HEK293 (cell line): ENCODE measurements at regions not wholly inside any gene's neighbourhood (a gene's known extent, or its start where the extent isn't known, plus 50 kb on each side); places are given as distances from the start of the nearest gene placed in this dataset.

Source experiments
- CTCF ChIA-PET: fragments of 350-600 bp; formaldehyde crosslinking; extraction: SDS; loops from one replicate; lab custom pipeline; 2021; ENCODE audit warnings: antibody characterized with exemption; lab: Yijun Ruan, JAX
- POLR2A ChIA-PET: fragments of 300-600 bp; formaldehyde crosslinking; extraction: SDS; loops from one replicate; lab custom pipeline; 2020; ENCODE audit warnings: antibody characterized with exemption, inconsistent platforms; lab: Yijun Ruan, JAX
- H3K27ac ChIP-seq: fragments of 200-500 bp; sonication (Bioruptor generic); 2 replicates; pipeline ENCODE4 v1.5.1; 2014; ENCODE audit warnings: low read depth, low read length, control low read depth, inconsistent platforms; ENCODE audit errors: extremely low read depth
- H3K36me3 ChIP-seq, 2 experiments: fragments of 200-500 bp in 1 of 2; sonication (Bioruptor generic) in 1 of 2; 1 replicate in 1 of 2; 2 replicates in 1 of 2; pipeline ENCODE4 v1.5.1; 2014 to 2017; ENCODE audit warnings: inconsistent platforms in 2 of 2, low read length in 2 of 2; ENCODE audit not compliant: control insufficient read depth in 2 of 2, insufficient read depth in 1 of 2
- H3K4me1 ChIP-seq: fragments of 200-500 bp; sonication (Bioruptor generic); 2 replicates; pipeline ENCODE4 v1.5.1; 2014; ENCODE audit warnings: mild to moderate bottlenecking, low read length, inconsistent platforms; ENCODE audit not compliant: control insufficient read depth, insufficient read depth
- H3K4me3 ChIP-seq: 2 replicates; pipeline ENCODE4 v1.5.1; 2011; ENCODE audit warnings: low read depth, mild to moderate bottlenecking, control low read depth, low read length, moderate library complexity
- H3K9me3 ChIP-seq: fragments of 200-500 bp; sonication (Bioruptor generic); 2 replicates; pipeline ENCODE4 v1.5.1; 2014; ENCODE audit warnings: low read depth, low read length, inconsistent platforms; ENCODE audit not compliant: control insufficient read depth, insufficient read depth
- ATF2 ChIP-seq: fragments of 450-650 bp; formaldehyde crosslinking; IDR thresholded peaks from 2 replicates; pipeline ENCODE4 v1.5.1; 2016; ENCODE audit warnings: missing biosample characterization, missing genetic modification characterization, low read depth
- GLI4 ChIP-seq: fragments of 450-650 bp; formaldehyde crosslinking; IDR thresholded peaks from 2 replicates; pipeline ENCODE4 v1.5.1; 2016; ENCODE audit warnings: missing biosample characterization, missing genetic modification characterization
- GLIS1 ChIP-seq: fragments of 450-650 bp; formaldehyde crosslinking; IDR thresholded peaks from 2 replicates; pipeline ENCODE4 v1.5.1; 2016; ENCODE audit warnings: missing biosample characterization, missing genetic modification characterization
- HOXC10 ChIP-seq: sonication (generic); formaldehyde crosslinking; IDR thresholded peaks from 2 replicates; pipeline ENCODE4 v1.8.1; 2023; ENCODE audit warnings: mild to moderate bottlenecking, missing genetic modification reagents
- KLF9 ChIP-seq: fragments of 450-650 bp; formaldehyde crosslinking; IDR thresholded peaks from 2 replicates; pipeline ENCODE4 v1.5.1; 2016; ENCODE audit warnings: missing biosample characterization, missing genetic modification characterization, low read depth
- MYNN ChIP-seq: fragments of 450-650 bp; formaldehyde crosslinking; IDR thresholded peaks from 2 replicates; pipeline ENCODE4 v1.5.1; 2016; ENCODE audit warnings: missing biosample characterization, missing genetic modification characterization, borderline replicate concordance
- MZF1 ChIP-seq: fragments of 450-650 bp; formaldehyde crosslinking; IDR thresholded peaks from 2 replicates; pipeline ENCODE4 v1.5.1; 2017; ENCODE audit warnings: missing biosample characterization, missing genetic modification characterization, borderline replicate concordance
- PBX3 ChIP-seq: sonication (generic); formaldehyde crosslinking; IDR thresholded peaks from 2 replicates; pipeline ENCODE4 v1.8.1; 2022; ENCODE audit warnings: mild to moderate bottlenecking, moderate library complexity, missing genetic modification reagents
- SCRT1 ChIP-seq: fragments of 450-650 bp; formaldehyde crosslinking; IDR thresholded peaks from 2 replicates; pipeline ENCODE4 v1.5.1; 2016; ENCODE audit warnings: missing biosample characterization, missing genetic modification characterization, borderline replicate concordance
- ZBTB21 ChIP-seq: fragments of 450-650 bp; formaldehyde crosslinking; IDR thresholded peaks from 2 replicates; pipeline ENCODE4 v1.5.1; 2017; ENCODE audit warnings: missing biosample characterization, missing genetic modification characterization
- ZNF146 ChIP-seq: fragments of 450-650 bp; formaldehyde crosslinking; IDR thresholded peaks from 2 replicates; pipeline ENCODE4 v1.5.1; 2016; ENCODE audit warnings: missing biosample characterization, missing genetic modification characterization
- ZNF274 ChIP-seq, 2 experiments: fragments of 200-500 bp in 1 of 2; fragments of 450-650 bp in 1 of 2; sonication (Bioruptor generic) in 1 of 2; formaldehyde crosslinking in 1 of 2; IDR thresholded peaks; 2 replicates each; pipeline versions ENCODE4 v1.5.1 to v1.6.1; 2014 to 2016; ENCODE audit warnings: borderline replicate concordance in 1 of 2, inconsistent platforms in 1 of 2, low read length in 1 of 2, missing biosample characterization in 1 of 2, missing genetic modification characterization in 1 of 2
- ZNF292 ChIP-seq: fragments of 450-650 bp; formaldehyde crosslinking; IDR thresholded peaks from 2 replicates; pipeline ENCODE4 v1.5.1; 2016; ENCODE audit warnings: low read depth, missing biosample characterization, missing genetic modification characterization, borderline replicate concordance
- ZNF544 ChIP-seq: fragments of 450-650 bp; formaldehyde crosslinking; IDR thresholded peaks from 2 replicates; pipeline ENCODE4 v1.5.0; 2017; ENCODE audit warnings: missing biosample characterization, missing genetic modification characterization
- ZNF707 ChIP-seq: fragments of 450-650 bp; formaldehyde crosslinking; IDR thresholded peaks from 2 replicates; pipeline ENCODE4 v1.5.1; 2016; ENCODE audit warnings: missing biosample characterization, missing genetic modification characterization
- ZNF776 ChIP-seq: fragments of 450-650 bp; formaldehyde crosslinking; IDR thresholded peaks from 2 replicates; pipeline ENCODE4 v1.5.0; 2017; ENCODE audit warnings: missing biosample characterization, missing genetic modification characterization, borderline replicate concordance
- ZNF843 ChIP-seq: fragments of 450-650 bp; formaldehyde crosslinking; IDR thresholded peaks from 2 replicates; pipeline ENCODE4 v1.5.1; 2016; ENCODE audit warnings: missing biosample characterization, missing genetic modification characterization
- TF ChIP-seq, protein P1 (sequence below): fragments of 450-650 bp; formaldehyde crosslinking; optimal IDR thresholded peaks from 2 replicates; pipeline ENCODE3; 2016; ENCODE audit warnings: missing biosample characterization, mild to moderate bottlenecking, missing genetic modification characterization
- TF ChIP-seq, protein P2 (sequence below): fragments of 450-650 bp; formaldehyde crosslinking; IDR thresholded peaks from 2 replicates; pipeline ENCODE4 v1.5.1; 2016; ENCODE audit warnings: missing biosample characterization, missing genetic modification characterization, borderline replicate concordance
- TF ChIP-seq, protein P3 (sequence below): fragments of 450-650 bp; formaldehyde crosslinking; IDR thresholded peaks from 2 replicates; pipeline ENCODE4 v1.5.1; 2016; ENCODE audit warnings: missing biosample characterization, missing genetic modification characterization

DNA sequence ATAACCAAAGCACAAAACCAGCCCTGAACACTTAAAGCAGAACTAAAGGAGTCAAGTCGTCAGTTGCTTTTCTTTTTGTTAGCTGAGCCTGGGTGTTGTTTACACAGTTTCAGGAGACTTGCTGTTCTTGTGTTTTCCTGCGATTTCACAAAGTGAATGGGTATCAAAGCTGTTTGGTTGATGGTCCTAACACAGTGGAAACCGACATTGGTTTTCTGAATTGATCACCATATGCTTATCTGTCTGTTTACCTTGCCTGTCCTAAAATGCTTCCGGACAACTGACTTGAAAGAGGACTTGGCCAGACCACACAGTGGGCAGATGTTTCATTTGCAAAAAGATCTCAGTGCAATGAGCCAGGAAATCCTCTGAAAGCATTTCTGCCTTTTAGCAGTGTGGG, 676.4 kb downstream of the PRELID2 start:
- ChIA-PET CTCF (no interaction called here), POLR2A (no interaction called here)
- H3K27ac ChIP-seq = no peak overlapping the region
- no peak overlapping the region for H3K4me3 ChIP-seq
- no peaks in the 10 kb centered on the region for H3K4me1 ChIP-seq
- H3K9me3 ChIP-seq = no peaks in the 10 kb centered on the region
- H3K36me3 ChIP-seq = no peaks in the 10 kb centered on the region
- TF ChIP-seq ZNF146 (tag by site-specific recombination) = no peak
- TF ChIP-seq, protein P1, sequence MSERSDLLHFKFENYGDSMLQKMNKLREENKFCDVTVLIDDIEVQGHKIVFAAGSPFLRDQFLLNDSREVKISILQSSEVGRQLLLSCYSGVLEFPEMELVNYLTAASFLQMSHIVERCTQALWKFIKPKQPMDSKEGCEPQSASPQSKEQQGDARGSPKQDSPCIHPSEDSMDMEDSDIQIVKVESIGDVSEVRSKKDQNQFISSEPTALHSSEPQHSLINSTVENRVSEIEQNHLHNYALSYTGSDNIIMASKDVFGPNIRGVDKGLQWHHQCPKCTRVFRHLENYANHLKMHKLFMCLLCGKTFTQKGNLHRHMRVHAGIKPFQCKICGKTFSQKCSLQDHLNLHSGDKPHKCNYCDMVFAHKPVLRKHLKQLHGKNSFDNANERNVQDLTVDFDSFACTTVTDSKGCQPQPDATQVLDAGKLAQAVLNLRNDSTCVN = no peak

- TF ChIP-seq ZNF146 (tag by site-specific recombination) (no peak), PBX3 (CRISPR knock-in tag) (no peak), GLI4 (no peak), ZNF843 (tag by site-specific recombination) (no peak), GLIS1 (tag by site-specific recombination) (no peak), ZNF292 (tag by site-specific recombination) (no peak), MZF1 (tag by site-specific recombination) (no peak), SCRT1 (tag by site-specific recombination) (no peak), ZNF544 (tag by site-specific recombination) (no peak), HOXC10 (CRISPR knock-in tag) (no peak), ZNF776 (tag by site-specific recombination) (no peak), MYNN (tag by site-specific recombination) (no peak)
- no peak overlapping the region for H3K27ac ChIP-seq
- H3K9me3 ChIP-seq = no peaks in the 10 kb centered on the region
- POLR2A ChIA-PET = no interaction called here
- no peak overlapping the region for H3K4me3 ChIP-seq
- no peaks in the 10 kb centered on the region for H3K4me1 ChIP-seq
- H3K36me3 ChIP-seq = no peaks in the 10 kb centered on the region
- CTCF ChIA-PET = no interaction called here
These were observed 677.3 kb downstream of the PRELID2 start for GRCh38 chr5:145157841-145158240.

- CTCF ChIA-PET = no interaction called here
- POLR2A ChIA-PET = no interaction called here
- Histone ChIP-seq H3K36me3 (no peaks in the 10 kb centered on the region), H3K4me3 (no peak overlapping the region), H3K27ac (no peak overlapping the region), H3K9me3 (no peaks in the 10 kb centered on the region), H3K4me1 (no peaks in the 10 kb centered on the region)
- TF ChIP-seq GLI4 = no peak
- TF ChIP-seq ZNF707 = no peak
These were observed 693.6 kb downstream of the PRELID2 start for GRCh38 chr5:145141534-145141933.

- POLR2A ChIA-PET = no interaction called here
- no peaks in the 10 kb centered on the region for H3K36me3 ChIP-seq
- no peak overlapping the region for H3K27ac ChIP-seq
- H3K4me3 ChIP-seq = no peak overlapping the region
- H3K4me1 ChIP-seq = no peaks in the 10 kb centered on the region
- CTCF ChIA-PET = no interaction called here
- H3K9me3 ChIP-seq = no peaks in the 10 kb centered on the region
- TF ChIP-seq ATF2 (tag by site-specific recombination) (no peak), KLF9 (tag by site-specific recombination) (no peak), ZBTB21 (tag by site-specific recombination) (no peak), ZNF274 (IDR thresholded peaks at IDR 0.05; ENCODE audit: low read length) (no peak), ZNF274 (tag by site-specific recombination; IDR thresholded peaks at IDR 0.05; ENCODE audit: borderline replicate concordance) (no peak)
- TF ChIP-seq, protein P2, sequence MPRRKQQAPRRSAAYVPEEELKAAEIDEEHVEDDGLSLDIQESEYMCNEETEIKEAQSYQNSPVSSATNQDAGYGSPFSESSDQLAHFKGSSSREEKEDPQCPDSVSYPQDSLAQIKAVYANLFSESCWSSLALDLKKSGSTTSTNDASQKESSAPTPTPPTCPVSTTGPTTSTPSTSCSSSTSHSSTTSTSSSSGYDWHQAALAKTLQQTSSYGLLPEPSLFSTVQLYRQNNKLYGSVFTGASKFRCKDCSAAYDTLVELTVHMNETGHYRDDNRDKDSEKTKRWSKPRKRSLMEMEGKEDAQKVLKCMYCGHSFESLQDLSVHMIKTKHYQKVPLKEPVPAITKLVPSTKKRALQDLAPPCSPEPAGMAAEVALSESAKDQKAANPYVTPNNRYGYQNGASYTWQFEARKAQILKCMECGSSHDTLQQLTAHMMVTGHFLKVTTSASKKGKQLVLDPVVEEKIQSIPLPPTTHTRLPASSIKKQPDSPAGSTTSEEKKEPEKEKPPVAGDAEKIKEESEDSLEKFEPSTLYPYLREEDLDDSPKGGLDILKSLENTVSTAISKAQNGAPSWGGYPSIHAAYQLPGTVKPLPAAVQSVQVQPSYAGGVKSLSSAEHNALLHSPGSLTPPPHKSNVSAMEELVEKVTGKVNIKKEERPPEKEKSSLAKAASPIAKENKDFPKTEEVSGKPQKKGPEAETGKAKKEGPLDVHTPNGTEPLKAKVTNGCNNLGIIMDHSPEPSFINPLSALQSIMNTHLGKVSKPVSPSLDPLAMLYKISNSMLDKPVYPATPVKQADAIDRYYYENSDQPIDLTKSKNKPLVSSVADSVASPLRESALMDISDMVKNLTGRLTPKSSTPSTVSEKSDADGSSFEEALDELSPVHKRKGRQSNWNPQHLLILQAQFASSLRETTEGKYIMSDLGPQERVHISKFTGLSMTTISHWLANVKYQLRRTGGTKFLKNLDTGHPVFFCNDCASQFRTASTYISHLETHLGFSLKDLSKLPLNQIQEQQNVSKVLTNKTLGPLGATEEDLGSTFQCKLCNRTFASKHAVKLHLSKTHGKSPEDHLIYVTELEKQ (tag by site-specific recombination) = no peak
- TF ChIP-seq, protein P3, sequence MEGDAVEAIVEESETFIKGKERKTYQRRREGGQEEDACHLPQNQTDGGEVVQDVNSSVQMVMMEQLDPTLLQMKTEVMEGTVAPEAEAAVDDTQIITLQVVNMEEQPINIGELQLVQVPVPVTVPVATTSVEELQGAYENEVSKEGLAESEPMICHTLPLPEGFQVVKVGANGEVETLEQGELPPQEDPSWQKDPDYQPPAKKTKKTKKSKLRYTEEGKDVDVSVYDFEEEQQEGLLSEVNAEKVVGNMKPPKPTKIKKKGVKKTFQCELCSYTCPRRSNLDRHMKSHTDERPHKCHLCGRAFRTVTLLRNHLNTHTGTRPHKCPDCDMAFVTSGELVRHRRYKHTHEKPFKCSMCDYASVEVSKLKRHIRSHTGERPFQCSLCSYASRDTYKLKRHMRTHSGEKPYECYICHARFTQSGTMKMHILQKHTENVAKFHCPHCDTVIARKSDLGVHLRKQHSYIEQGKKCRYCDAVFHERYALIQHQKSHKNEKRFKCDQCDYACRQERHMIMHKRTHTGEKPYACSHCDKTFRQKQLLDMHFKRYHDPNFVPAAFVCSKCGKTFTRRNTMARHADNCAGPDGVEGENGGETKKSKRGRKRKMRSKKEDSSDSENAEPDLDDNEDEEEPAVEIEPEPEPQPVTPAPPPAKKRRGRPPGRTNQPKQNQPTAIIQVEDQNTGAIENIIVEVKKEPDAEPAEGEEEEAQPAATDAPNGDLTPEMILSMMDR (tag by site-specific recombination) = no peak
These were observed 704.1 kb downstream of the PRELID2 start for GRCh38 chr5:145130996-145131395.
